Loucy (cell line): ENCODE measurements at regions not wholly inside any gene's neighbourhood (a gene's known extent, or its start where the extent isn't known, plus 50 kb on each side); places are given as distances from the start of the nearest gene placed in this dataset.

ENCODE experiments used
- H2AFZ ChIP-seq: fragments of 200-600 bp; sonication (generic); 2 replicates; pipeline ENCODE4 v1.6.0; 2016; ENCODE audit warnings: antibody characterized with exemption, mild to moderate bottlenecking, low read length, moderate library complexity
- H3F3A ChIP-seq: fragments of 200-600 bp; 2 replicates; pipeline ENCODE4 v1.6.0; 2016; ENCODE audit warnings: antibody characterized with exemption, low read depth, mild to moderate bottlenecking
- H3K27me3 ChIP-seq: fragments of 200-600 bp; sonication (generic); 2 replicates; pipeline ENCODE4 v1.6.1; 2014; ENCODE audit warnings: low read length, mild to moderate bottlenecking; ENCODE audit not compliant: insufficient read depth, poor library complexity, severe bottlenecking
- H3K36me3 ChIP-seq: fragments of 200-600 bp; sonication (generic); 2 replicates; pipeline ENCODE4 v1.6.1; 2016; ENCODE audit warnings: low read length; ENCODE audit not compliant: insufficient read depth
- H3K4me1 ChIP-seq: fragments of 200-600 bp; sonication (generic); 2 replicates; pipeline ENCODE4 v1.5.1; 2014; ENCODE audit warnings: low read length, mild to moderate bottlenecking; ENCODE audit not compliant: insufficient read depth, poor library complexity, severe bottlenecking
- H3K4me2 ChIP-seq: fragments of 200-600 bp; sonication (generic); 2 replicates; pipeline ENCODE4 v1.6.0; 2014; ENCODE audit warnings: antibody characterized with exemption, low read length, low read depth, mild to moderate bottlenecking; ENCODE audit not compliant: poor library complexity, severe bottlenecking
- H3K4me3 ChIP-seq: fragments of 200-600 bp; sonication (generic); 2 replicates; pipeline ENCODE4 v1.5.1; 2014; ENCODE audit warnings: low read length, mild to moderate bottlenecking, mixed read lengths; ENCODE audit not compliant: poor library complexity, severe bottlenecking
- H3K79me2 ChIP-seq: fragments of 200-600 bp; sonication (generic); 2 replicates; pipeline ENCODE4 v1.6.1; 2014; ENCODE audit warnings: low read length; ENCODE audit not compliant: insufficient read depth
- H3K9ac ChIP-seq: fragments of 200-600 bp; sonication (generic); 2 replicates; pipeline ENCODE4 v1.6.0; 2014; ENCODE audit warnings: mild to moderate bottlenecking, low read depth, low read length, moderate library complexity; ENCODE audit not compliant: poor library complexity, severe bottlenecking
- H3K9me2 ChIP-seq: fragments of 200-600 bp; sonication (generic); replicated peaks from 2 replicates; pipeline ENCODE4 v1.6.1; 2016; ENCODE audit warnings: low read depth, low read length, mixed read lengths
- H3K9me3 ChIP-seq: fragments of 200-600 bp; sonication (generic); 2 replicates; pipeline ENCODE4 v1.6.1; 2014; ENCODE audit warnings: mild to moderate bottlenecking, antibody characterized with exemption, low read length, low read depth; ENCODE audit not compliant: insufficient read depth
- H4K20me1 ChIP-seq: fragments of 200-600 bp; sonication (generic); 2 replicates; pipeline ENCODE4 v1.6.0; 2014; ENCODE audit warnings: antibody characterized with exemption, low read length, mild to moderate bottlenecking; ENCODE audit not compliant: insufficient read depth, poor library complexity, severe bottlenecking
- EZH2phosphoT487 ChIP-seq: fragments of 200-600 bp; IDR thresholded peaks from 2 replicates; pipeline ENCODE4 v1.6.1; 2018; ENCODE audit warnings: antibody characterized with exemption, mild to moderate bottlenecking, moderate library complexity, borderline replicate concordance
- TF ChIP-seq, protein P1 (sequence below): fragments of 200-600 bp; sonication (generic); conservative IDR thresholded peaks from 2 replicates; pipeline ENCODE4 v1.5.1; 2014; ENCODE audit warnings: mild to moderate bottlenecking, antibody characterized with exemption, low read length

DNA sequence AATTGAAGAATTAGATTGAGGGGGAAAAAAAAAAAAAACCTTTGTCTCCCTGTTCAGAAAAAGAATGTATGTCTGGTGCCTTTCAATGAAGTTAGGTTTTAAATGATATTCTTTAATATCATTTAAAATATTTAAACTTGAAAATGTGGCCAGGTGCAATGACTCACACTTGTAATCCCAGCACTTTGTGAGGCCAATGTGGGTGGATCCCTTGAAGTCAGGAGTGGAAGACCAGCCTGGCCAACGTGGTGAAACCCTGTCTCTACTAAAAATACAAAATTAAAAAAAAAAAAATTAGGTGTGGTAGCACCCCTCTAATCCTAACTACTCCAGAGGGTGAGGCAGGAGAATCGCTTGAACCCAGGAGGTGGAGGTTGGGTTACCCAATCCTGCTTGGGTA, 111.1 kb upstream of the RASA1 start:
- no peaks in the 10 kb centered on the region for H3F3A ChIP-seq
- no peaks in the 10 kb centered on the region for H3K27me3 ChIP-seq
- H2AFZ ChIP-seq: no peak overlapping the region
- no peak overlapping the region for H3K4me3 ChIP-seq
- H3K9ac ChIP-seq: no peak overlapping the region
- no peaks in the 10 kb centered on the region for H3K9me2 ChIP-seq
- H3K4me1 ChIP-seq: peaks cover 2% of the 10 kb centered on the region
- H3K9me3 ChIP-seq: no peaks in the 10 kb centered on the region
- H3K4me2 ChIP-seq: no peak overlapping the region
- H3K79me2 ChIP-seq: no peaks in the 10 kb centered on the region
- TF ChIP-seq, protein P1, sequence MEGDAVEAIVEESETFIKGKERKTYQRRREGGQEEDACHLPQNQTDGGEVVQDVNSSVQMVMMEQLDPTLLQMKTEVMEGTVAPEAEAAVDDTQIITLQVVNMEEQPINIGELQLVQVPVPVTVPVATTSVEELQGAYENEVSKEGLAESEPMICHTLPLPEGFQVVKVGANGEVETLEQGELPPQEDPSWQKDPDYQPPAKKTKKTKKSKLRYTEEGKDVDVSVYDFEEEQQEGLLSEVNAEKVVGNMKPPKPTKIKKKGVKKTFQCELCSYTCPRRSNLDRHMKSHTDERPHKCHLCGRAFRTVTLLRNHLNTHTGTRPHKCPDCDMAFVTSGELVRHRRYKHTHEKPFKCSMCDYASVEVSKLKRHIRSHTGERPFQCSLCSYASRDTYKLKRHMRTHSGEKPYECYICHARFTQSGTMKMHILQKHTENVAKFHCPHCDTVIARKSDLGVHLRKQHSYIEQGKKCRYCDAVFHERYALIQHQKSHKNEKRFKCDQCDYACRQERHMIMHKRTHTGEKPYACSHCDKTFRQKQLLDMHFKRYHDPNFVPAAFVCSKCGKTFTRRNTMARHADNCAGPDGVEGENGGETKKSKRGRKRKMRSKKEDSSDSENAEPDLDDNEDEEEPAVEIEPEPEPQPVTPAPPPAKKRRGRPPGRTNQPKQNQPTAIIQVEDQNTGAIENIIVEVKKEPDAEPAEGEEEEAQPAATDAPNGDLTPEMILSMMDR: no peak
- no peak for TF ChIP-seq EZH2phosphoT487
- H3K36me3 ChIP-seq: no peaks in the 10 kb centered on the region
- peaks cover 5% of the 10 kb centered on the region for H4K20me1 ChIP-seq

DNA sequence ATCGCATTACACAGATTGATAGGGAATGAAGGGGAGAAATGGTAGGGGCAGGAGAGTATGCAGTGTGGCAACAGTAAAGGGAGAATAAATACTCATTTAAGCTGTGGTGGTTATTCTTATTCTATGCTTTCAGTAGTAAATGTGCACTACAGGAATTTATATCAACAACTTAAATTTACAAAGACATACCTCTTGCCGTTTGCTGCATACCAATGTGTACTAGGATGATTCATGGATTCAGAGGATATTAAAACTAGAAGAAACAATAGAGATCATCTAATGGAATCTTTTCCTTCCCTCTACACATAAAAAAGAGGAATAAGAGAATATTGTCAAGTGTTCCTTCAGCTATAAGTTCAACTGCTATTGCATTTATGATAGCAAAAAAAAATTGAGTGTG, 103.3 kb upstream of the RASA1 start:
- Histone ChIP-seq H3K36me3 (no peaks in the 10 kb centered on the region), H3K9me3 (no peaks in the 10 kb centered on the region), H3K4me1 (peaks cover 8% of the 10 kb centered on the region), H3K4me2 (no peak overlapping the region), H3K4me3 (no peak overlapping the region), H2AFZ (no peak overlapping the region), H4K20me1 (no peaks in the 10 kb centered on the region), H3K27me3 (no peaks in the 10 kb centered on the region), H3K9me2 (no peaks in the 10 kb centered on the region), H3F3A (no peaks in the 10 kb centered on the region), H3K79me2 (no peaks in the 10 kb centered on the region), H3K9ac (no peak overlapping the region)
- TF ChIP-seq, protein P1: no peak
- no peak for TF ChIP-seq EZH2phosphoT487

DNA sequence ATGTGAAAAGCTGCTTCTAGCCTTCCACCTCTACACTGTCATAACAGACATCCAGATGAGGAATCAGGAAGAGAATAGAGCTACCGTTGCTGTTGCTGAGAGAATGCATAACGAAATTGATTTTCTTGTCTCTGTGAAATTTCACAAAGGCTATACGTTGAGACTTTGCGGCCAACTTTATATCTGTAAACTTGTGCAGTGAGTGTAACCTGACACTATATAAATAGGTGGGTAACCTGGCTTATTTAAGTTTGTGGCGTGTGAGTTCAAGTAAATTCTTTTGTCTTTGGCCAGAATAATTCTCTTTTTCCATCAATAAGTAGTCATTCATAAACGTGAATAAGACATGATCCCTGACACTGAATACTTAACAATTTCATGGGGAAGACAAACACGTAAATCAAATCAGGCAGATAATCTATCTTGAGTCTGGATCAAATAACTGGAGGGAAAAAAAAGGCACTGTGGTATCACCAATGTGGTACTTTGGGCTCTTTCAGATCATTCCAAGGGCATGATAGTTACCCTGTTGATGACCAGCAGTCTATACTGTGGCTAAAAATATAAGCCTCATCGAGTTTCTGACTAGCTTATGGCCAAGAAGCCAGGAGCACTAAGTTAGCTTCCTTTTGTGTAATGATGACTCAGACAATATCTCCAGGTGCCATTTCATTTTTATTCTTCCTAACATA, 98.2 kb upstream of the RASA1 start:
- Histone ChIP-seq H3K36me3 (no peaks in the 10 kb centered on the region), H4K20me1 (no peaks in the 10 kb centered on the region), H3K9me3 (no peaks in the 10 kb centered on the region), H3K79me2 (no peaks in the 10 kb centered on the region), H3K4me1 (peaks cover 8% of the 10 kb centered on the region), H3F3A (no peaks in the 10 kb centered on the region), H3K4me2 (peak overlapping the region; percentile 6), H3K27me3 (no peaks in the 10 kb centered on the region), H3K4me3 (no peak overlapping the region), H3K9ac (no peak overlapping the region), H3K9me2 (no peaks in the 10 kb centered on the region), H2AFZ (no peak overlapping the region)
- TF ChIP-seq, protein P1: no peak
- TF ChIP-seq EZH2phosphoT487: no peak
